ENCODE measurements at regions not wholly inside any gene's neighbourhood (a gene's known extent, or its start where the extent isn't known, plus 50 kb on each side); places are given as distances from the start of the nearest gene placed in this dataset.
A peak's percentile ranks its signal among the peaks of the same experiment; 100 is the strongest.

DNA sequence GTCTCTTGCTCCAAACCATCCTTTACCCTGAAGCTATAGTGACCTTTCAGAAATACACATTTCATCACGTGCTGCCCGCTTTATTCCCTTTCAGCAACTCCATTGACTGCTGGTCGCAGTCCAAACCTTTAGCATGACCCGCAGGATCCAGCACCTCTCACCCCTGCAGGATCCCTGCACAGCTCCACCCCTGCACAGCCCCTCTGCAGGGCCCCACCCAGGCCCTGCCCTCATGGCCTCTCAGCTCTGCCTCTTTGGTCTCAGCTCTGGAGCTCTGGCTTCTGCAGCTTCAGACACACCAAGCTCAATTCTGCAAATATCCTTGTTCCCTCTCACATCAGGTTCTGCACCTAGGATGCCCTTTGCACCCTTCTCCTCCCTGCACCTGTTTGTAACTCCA lies 264.9 kb upstream of the C1orf174 start:
- no peaks in the 10 kb centered on the region for H3K9me3 ChIP-seq (ENCODE audit: severe bottlenecking)
- no peak overlapping the region for H3K27ac ChIP-seq
- TF ChIP-seq, protein P1, sequence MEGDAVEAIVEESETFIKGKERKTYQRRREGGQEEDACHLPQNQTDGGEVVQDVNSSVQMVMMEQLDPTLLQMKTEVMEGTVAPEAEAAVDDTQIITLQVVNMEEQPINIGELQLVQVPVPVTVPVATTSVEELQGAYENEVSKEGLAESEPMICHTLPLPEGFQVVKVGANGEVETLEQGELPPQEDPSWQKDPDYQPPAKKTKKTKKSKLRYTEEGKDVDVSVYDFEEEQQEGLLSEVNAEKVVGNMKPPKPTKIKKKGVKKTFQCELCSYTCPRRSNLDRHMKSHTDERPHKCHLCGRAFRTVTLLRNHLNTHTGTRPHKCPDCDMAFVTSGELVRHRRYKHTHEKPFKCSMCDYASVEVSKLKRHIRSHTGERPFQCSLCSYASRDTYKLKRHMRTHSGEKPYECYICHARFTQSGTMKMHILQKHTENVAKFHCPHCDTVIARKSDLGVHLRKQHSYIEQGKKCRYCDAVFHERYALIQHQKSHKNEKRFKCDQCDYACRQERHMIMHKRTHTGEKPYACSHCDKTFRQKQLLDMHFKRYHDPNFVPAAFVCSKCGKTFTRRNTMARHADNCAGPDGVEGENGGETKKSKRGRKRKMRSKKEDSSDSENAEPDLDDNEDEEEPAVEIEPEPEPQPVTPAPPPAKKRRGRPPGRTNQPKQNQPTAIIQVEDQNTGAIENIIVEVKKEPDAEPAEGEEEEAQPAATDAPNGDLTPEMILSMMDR (IDR thresholded peaks at IDR 0.05; ENCODE audit: low read depth, low read length), result no peak
- H3K4me3 ChIP-seq (ENCODE audit: low read depth, low read length), result no peak overlapping the region
- no peaks in the 10 kb centered on the region for H3K36me3 ChIP-seq
- no peak for DNase-seq
- no peaks in the 10 kb centered on the region for H3K27me3 ChIP-seq (ENCODE audit: insufficient read depth, low read depth, severe bottlenecking)

DNA sequence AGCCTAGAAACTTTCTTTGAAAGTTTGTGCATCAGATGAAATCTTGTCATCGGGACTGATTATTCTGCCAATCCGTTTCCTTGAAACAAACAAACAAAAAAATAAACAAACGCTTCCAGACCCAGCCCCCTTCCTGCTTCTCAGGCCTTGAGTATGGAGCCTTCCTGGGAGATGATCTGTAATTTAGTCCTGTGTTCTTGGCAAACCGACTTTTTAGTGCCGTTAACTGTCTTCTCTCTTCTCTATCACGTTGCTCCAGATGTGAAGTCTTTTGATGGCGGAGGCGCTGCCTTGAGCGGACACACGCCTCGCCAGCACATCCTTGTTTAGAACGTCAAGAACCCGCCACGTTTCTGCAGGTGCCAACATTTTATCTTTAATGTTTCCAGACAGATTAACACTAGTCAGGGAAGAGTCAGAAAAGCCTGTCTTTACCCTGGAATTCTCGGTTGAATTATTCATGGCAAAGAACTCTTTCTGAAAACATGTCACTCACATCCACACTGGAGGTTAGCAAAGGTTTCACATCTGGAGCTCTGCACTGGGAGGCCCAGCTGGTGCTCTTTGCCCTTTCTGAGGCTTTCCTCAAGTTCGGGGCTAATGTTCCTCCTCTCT lies 265.7 kb upstream of the C1orf174 start:
- no peak overlapping the region for H3K27ac ChIP-seq
- H3K36me3 ChIP-seq, result no peaks in the 10 kb centered on the region
- TF ChIP-seq, protein P1 (IDR thresholded peaks at IDR 0.05; ENCODE audit: low read depth, low read length), result no peak
- no peak overlapping the region for H3K4me3 ChIP-seq (ENCODE audit: low read depth, low read length)
- no peaks in the 10 kb centered on the region for H3K9me3 ChIP-seq (ENCODE audit: severe bottlenecking)
- H3K27me3 ChIP-seq (ENCODE audit: insufficient read depth, low read depth, severe bottlenecking), result no peaks in the 10 kb centered on the region
- DNase-seq, result no peak

DNA sequence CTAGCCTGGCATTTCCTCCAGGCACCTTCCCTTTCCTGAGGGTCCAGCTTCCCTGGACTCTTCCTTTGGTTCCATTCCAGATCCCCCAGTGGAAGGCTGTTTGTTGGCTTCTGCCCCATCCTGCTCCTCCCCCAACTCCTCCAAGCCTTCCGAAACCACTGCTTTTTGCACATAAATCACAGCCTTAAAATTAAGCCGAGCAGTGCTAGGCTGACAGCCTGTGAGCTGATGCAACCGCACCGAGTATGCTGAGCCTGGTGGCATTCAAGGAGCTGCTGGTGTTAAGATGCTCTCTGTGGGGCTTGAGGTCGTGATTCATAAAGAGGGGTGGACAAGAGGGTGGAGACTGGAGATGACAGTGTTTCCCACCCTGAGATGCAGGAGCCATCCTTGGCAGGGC lies 266.6 kb upstream of the C1orf174 start:
- peak; percentile 35 for DNase-seq
- TF ChIP-seq, protein P1 (IDR thresholded peaks at IDR 0.05; ENCODE audit: low read depth, low read length), result no peak
- Histone ChIP-seq H3K9me3 (ENCODE audit: severe bottlenecking) (no peaks in the 10 kb centered on the region), H3K27me3 (ENCODE audit: insufficient read depth, low read depth, severe bottlenecking) (no peaks in the 10 kb centered on the region), H3K27ac (no peak overlapping the region), H3K36me3 (no peaks in the 10 kb centered on the region), H3K4me3 (ENCODE audit: low read depth, low read length) (no peak overlapping the region)

DNA sequence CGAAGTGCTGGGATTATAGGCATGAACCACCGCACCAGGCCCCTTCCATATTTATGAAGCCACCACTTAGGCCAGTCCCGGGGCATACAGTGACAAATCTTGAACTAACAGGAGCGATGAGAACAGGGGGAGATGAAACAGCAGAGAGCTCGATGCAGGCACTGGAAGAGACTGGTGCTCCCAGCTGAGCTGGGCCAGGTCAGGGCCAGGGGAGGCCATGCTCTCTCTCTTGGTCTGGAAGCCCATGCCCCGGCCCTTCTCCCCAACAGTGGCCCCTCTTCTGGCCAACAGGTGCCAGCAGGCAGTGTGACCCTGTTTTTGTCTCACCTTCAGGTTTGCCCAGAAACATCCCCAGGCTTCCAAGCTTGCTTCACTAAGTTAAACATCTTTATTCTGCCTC lies 269.9 kb upstream of the C1orf174 start:
- H3K27me3 ChIP-seq (ENCODE audit: insufficient read depth, low read depth, severe bottlenecking), result no peaks in the 10 kb centered on the region
- DNase-seq, result no peak
- no peaks in the 10 kb centered on the region for H3K36me3 ChIP-seq
- TF ChIP-seq, protein P1 (IDR thresholded peaks at IDR 0.05; ENCODE audit: low read depth, low read length), result no peak
- H3K4me3 ChIP-seq (ENCODE audit: low read depth, low read length), result no peak overlapping the region
- no peaks in the 10 kb centered on the region for H3K9me3 ChIP-seq (ENCODE audit: severe bottlenecking)
- no peak overlapping the region for H3K27ac ChIP-seq

DNA sequence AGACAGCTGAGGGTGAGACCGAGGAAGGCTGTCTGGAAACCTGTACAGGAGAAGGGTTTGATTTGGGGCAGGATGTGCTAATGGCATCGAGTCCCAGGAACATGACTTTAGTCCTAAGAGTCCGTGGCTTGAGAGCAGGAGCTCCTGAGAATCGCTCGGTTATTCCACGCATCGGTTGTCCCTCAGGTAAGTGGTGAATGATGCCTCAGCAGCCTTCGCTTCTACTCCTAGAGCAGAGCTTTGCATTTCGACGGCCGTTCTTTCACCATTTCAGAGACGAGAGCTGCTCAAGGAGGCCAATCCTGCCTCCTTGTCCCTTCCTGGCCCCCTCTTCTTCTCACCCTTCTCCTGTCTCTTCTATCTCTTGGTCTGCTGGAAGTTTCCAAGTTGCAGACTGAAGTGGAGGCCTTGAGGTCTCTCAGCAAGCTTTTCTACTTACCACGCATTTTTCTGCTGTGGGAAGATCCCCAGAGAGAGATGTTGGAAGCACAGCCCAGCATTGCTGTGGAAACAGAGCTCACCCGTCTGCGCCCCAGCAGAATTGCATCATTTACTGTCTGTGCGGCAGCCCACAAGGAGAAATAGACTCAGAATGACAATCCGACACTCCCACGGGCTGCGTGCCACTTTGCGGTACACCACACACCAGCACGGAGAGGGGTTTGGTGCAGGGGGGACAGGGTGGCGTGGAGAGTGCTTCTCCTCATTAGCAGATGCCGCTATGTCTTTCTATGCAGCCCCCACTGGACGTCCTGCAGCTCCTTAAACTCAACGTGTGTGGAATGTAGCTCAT lies 270.7 kb upstream of the C1orf174 start:
- Histone ChIP-seq H3K36me3 (no peaks in the 10 kb centered on the region), H3K9me3 (ENCODE audit: severe bottlenecking) (no peaks in the 10 kb centered on the region), H3K27me3 (ENCODE audit: insufficient read depth, low read depth, severe bottlenecking) (no peaks in the 10 kb centered on the region), H3K27ac (no peak overlapping the region), H3K4me3 (ENCODE audit: low read depth, low read length) (no peak overlapping the region)
- no peak for DNase-seq
- TF ChIP-seq, protein P1 (IDR thresholded peaks at IDR 0.05; ENCODE audit: low read depth, low read length), result no peak
